GM18873 (cell line): ENCODE measurements at regions not wholly inside any gene's neighbourhood (a gene's known extent, or its start where the extent isn't known, plus 50 kb on each side); places are given as distances from the start of the nearest gene placed in this dataset.
"Not testable (repeated sequence)": the region's sequence is repeated elsewhere in the genome, so short reads cannot be mapped to it uniquely, and the experiment has no call there.

ENCODE experiments used
- ATAC-seq: cut with Tn5 transposase; IDR thresholded peaks from one replicate; pipeline ENCODE4 v1.9.1; 2021; ENCODE audit warnings: mild to moderate bottlenecking, moderate library complexity, moderate number of reproducible peaks; ENCODE audit not compliant: unreplicated experiment, low FRiP score

GRCh38 chr4:151519728-151520415 is 110.9 kb downstream of the FHIP1A start:
- no peak for ATAC-seq

- ATAC-seq, result no peak
These were observed 114.0 kb downstream of the FHIP1A start for GRCh38 chr4:151522866-151523519.

DNA sequence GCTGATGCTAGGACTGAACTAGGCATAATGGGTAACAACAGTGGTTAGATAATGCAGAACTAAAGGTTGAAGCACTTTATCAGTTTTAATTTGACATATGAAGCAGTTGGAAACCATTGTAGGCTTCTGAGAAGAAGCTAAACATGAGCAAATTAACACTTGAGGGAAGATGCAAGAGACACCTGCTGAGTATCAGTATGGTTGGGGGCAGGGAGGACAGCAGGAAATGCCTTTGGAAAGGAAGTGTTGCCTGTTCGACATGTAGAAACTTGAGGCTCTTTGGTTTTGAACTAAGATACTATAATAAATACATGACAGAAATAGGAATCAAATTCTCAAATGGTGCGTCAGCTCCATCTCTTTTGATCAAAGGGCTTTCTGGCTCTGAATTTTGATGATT is 115.6 kb downstream of the FHIP1A start:
- no peak for ATAC-seq

GRCh38 chr4:151526489-151526888 is 117.5 kb downstream of the FHIP1A start:
- ATAC-seq, result not testable (repeated sequence)

DNA sequence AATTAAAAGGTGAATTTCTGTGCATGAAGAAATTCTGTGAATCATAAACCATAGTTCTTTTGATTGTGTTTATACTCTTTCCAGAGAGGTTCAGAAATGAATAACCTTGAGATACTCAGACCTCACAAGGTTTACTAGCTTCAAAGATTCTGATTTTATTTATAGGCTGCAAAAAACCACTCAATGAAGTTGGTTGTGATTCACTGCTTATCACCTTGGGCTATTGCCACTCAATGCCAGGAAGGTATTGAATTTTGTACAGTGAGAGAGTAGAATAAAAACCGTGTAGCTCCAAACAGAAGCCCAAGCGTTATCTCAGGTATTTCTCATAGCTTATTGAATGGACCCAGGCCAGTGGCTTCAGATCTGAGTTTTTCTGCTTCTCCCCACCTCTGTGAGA is 118.7 kb downstream of the FHIP1A start:
- ATAC-seq, result no peak

DNA sequence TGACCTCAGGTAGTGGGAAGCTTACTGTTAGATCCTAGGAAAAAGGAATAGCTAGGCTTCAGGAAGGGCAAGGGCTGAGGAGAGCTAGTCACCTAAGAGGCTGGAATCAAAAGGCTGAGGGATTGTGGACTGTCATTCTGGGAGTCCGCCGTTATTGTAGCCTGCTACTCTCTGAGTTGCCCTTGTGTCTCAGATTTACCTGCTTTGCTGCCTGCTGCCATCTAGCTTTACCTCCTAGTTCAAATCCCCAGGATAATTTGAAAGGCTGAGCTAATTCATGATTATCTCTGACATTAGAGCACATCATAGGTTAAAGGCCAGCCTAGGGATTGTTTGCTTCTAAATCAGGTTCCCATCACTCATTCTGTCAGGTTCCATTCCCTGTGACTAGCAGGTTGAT is 120.2 kb downstream of the FHIP1A start:
- no peak for ATAC-seq

DNA sequence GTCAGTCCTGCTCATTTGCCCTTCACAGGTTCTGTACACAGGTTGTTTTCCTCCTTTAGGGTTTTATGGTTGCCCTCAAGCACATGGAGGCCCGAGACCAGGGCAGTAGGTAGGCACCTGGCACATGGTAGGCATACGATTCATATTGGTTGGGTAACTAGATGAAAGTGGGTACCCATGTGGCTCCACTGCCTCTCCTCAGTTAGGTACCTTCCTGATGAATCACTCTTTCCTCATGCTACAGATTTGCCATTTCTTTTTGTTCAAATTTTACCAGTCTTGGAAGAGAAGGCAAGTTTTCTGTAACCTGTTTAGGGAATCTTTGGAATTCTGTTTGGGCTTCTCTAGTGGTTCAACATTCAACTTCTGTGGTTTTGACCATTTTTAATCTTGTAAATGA is 121.3 kb downstream of the FHIP1A start:
- no peak for ATAC-seq

- no peak for ATAC-seq
These were observed 121.8 kb downstream of the FHIP1A start for GRCh38 chr4:151530783-151531182.

DNA sequence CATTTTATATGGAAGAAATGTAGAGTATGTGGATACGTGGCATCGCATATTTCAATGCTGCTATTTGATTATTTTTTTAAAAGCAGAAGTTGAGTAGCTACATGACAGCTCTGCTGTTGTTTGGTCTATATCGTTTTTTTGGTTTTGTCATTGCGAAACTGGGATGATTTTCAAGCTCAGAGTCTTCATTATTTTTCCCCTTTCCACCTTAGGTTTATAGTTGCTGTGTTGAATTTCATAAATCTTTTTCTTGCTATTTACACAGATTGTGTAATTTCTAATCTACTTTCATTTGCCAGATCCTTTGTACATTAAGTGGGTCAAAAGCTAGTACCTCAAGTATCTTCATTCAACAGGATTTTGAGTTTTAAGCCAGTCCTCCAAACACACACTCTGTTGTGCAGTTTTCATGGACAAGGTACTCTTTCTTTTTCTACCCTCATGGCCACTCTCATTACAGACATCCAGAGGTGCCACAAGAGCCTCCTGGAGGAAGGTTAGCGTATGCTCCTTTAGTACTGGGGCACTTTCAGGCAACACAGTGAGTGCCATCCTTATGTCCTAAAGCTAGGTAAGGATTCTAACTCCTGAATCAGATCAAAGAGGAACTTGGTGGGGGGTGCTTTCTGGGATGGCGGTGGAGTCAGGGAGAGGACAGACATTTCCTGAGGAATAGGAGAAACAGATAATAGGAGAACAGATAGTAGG is 123.2 kb downstream of the FHIP1A start:
- ATAC-seq, result no peak

GRCh38 chr4:151534195-151534594 is 125.2 kb downstream of the FHIP1A start:
- no peak for ATAC-seq

DNA sequence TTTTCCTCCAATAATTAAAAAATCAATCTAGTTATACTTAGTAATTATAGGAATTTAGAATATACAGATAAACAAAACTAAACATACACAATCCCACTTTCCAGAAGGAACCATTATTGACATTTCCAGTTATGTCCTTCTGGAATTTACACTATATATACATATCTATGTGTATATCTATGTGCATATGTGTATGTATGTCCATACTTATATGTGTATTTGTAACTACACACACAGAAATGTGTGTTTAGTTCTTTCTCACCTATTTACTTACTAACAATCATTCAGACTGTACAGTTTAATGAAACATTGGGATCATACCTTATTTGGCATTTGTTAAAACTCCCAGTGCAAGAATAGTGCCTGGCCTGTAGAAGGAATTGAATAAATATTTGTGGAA is 126.4 kb downstream of the FHIP1A start:
- no peak for ATAC-seq

DNA sequence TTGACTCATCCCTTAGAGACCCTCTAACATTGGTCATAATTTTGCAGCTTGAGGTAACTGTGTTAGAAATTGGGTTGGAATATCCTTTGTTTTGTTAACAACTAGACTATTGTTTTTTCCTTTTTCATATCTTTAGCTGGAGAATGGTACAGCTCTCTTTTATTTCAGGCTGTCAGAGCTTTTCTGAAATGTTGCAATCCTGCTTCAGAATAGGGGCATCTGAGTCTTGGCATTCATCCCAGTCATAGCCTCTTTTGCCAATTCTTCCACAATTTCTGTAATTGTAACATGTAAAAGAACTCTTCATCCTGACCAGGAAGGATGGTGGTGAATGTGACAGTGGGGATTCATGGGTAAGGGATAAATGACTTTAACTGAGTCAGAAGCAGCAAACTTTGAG is 128.7 kb downstream of the FHIP1A start:
- no peak for ATAC-seq

DNA sequence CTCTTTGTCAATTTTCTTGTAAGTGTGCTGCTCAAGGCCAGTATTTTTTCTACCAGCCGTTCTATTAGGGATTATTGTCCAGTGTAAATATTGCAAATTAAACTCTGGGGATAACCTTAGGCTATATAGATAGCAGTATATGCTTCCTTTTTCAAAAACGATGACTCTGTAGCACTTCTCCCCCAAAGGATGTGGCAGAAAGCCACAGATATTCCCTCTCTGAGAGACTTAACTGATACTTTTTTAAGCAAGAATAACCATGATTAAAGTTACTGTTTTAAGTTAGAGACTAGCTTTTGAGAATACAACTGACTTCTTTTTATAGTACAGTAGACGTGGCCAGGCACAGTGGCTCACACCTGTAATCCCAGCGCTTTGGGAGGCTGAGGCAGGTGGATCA is 130.0 kb downstream of the FHIP1A start:
- no peak for ATAC-seq

DNA sequence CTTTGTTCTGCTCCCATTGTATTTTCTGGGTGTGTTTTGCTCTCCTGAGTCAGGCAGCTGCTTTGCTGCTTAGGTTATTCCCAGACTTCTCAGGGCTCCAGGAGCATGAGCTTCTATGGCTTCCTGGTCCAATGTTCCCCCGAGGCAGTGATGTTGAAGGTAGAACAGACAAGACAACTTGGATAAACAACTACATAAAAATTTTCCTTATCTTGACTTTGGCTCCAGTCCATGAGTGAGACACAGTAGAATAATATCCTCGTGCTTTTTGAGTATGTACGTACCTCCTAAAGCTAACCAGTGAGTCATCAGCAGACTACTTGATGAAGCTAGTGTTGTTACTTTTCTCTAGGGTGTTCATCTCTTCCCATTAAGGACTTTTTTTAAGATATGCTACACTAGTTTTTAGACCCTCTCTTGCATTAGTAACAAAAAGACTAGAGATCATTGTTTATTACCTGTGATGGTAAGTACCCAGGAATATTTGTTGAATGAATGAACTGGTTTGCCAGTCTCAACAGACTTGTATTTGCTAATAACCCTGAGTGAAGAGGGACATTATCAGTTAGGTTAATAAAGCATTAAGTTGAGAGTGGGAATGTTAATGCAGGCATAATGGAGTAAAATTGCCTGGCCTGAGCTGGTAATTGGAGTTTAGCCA is 131.9 kb downstream of the FHIP1A start:
- no peak for ATAC-seq

DNA sequence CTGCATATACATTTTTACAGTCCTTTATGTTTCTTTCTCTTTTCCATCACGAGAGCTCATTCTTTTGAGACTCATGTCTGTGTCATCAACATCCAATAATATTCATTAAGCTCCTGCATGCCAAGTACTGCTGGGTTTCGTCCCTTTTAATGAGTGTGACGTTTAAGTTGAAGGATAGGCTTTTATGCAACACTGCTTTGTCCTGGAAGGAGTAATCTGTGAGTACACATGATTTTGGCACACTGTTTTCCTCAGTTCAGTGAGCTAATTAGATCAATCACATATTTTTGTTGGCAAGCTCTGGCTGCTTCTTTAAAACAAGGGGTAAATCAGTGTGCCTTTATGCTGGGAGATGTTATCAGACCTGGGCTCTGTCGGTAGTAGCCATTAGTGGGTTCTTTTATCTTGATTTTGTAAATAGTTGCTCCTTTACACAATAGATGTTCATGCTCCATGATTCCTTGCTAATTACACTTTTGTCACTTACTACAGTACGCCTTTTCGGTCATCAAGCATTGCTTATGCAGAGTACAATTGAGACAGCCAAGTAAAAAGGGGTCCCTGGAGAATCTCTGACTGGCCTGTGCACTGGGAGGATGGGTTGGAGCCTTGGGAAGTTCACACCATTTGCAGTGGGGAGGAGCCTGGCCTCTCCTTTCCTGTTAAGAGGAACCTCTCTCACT is 132.6 kb downstream of the FHIP1A start:
- no peak for ATAC-seq

DNA sequence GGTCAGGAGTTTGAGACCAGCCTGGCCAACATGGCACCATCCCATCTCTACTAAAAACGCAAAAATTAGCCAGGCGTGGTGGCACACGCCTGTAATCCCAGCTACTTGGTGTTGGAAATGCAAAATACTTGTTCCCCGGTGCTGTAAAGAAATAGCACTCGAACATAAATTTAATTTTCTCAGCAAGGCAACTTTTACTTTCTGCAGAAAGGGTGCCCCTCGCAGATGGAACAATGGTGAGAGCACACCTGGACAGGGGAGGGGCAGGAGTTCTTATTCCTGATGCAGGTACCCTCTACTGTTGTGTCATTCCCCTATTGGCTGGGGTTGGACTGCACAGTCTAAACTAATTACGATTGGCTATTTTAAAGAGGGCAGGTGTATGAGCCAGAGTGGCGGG is 139.7 kb downstream of the FHIP1A start:
- ATAC-seq, result no peak

- ATAC-seq, result not testable (repeated sequence)
These were observed 140.4 kb downstream of the FHIP1A start for GRCh38 chr4:151549378-151549777.

DNA sequence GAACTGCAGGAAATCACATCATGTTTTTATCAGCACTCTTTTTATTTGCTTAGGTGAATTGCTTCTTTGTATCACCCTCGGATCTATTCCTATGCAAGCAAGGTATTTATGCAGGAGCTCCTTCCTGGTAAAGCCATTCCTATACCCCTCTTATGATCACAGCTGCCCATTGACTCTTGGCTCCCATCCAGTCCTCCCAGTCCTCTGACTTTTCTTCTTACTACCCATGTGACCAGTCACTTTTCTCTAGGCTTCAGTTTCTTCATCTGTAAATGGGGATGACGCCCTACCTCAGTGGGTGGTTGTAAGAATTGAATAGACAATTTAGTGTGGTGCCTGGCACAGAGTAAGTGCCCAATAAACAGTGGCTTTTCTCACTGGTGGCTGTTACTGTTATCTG is 144.9 kb downstream of the FHIP1A start:
- ATAC-seq, result no peak

GRCh38 chr4:151555151-151555945 is 146.4 kb downstream of the FHIP1A start:
- ATAC-seq, result no peak
